HG02763 (cell line): ENCODE measurements at regions not wholly inside any gene's neighbourhood (a gene's known extent, or its start where the extent isn't known, plus 50 kb on each side); places are given as distances from the start of the nearest gene placed in this dataset.

Experiments used
- ATAC-seq: cut with Tn5 transposase; IDR thresholded peaks from one replicate; pipeline ENCODE4 v1.9.1; 2021; ENCODE audit warnings: mild to moderate bottlenecking, moderate library complexity; ENCODE audit not compliant: unreplicated experiment

- ATAC-seq = no peak
Measured at GRCh38 chr18:39414009-39414700, 1848.6 kb upstream of the CELF4 start.

DNA sequence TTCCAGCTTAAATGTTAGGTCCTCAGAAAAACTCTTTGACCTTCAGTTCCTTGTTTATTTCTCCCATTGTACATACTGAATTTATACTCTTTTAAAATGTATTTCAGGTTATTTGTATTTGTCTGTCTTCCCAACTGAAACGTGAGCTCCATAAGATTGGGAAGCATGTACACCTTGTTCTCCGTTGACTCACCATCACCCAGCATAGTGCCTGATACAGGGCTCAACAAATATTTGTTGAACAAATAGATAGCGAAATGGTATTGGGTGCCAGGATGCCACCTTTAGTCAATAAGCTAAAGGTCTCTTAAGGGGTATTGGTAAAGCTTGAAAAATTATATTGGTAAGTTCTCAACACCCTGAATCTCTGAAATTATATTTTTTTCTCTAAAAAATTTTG is 1841.3 kb upstream of the CELF4 start:
- ATAC-seq = no peak

DNA sequence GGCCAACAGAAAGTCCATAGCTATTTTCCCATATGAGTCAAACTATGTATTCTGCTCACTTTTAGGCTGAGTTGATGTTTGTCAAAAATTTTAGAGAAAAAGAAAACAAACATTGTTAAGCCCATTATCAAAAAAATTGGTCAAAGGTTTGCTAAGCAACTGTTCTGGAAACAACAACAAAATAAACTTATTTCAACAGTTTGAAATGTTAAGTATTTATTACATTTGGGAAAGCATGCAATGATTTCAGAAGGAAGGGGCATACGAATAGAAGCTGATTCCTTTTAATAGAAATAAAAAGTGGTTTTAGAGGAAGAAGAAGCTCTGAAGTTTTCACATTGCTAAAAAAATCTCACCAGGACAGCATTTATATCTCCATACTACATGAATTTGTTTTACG is 1837.5 kb upstream of the CELF4 start:
- ATAC-seq = no peak

GRCh38 chr18:39399662-39400061 is 1834.1 kb upstream of the CELF4 start:
- no peak for ATAC-seq

DNA sequence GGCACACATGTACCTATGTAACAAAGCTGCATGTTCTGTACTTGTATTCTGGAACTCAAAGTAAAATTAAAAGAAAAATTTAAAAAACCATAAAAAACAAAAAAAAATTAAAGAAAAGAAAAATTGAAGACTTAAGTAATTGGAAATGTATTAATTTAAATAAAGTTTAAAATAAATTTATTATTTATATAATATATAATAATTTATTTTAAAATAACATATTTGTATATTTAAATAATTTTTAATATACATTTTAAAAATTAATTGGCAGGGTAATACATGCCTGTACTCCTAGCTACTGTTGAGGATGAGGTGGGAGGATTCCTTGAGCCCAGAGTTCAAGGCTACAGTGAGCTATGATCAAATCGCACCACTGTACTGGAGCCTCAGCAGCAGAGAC is 1830.6 kb upstream of the CELF4 start:
- no peak for ATAC-seq

- ATAC-seq = no peak
Measured at GRCh38 chr18:39389800-39390379, 1824.3 kb upstream of the CELF4 start.

DNA sequence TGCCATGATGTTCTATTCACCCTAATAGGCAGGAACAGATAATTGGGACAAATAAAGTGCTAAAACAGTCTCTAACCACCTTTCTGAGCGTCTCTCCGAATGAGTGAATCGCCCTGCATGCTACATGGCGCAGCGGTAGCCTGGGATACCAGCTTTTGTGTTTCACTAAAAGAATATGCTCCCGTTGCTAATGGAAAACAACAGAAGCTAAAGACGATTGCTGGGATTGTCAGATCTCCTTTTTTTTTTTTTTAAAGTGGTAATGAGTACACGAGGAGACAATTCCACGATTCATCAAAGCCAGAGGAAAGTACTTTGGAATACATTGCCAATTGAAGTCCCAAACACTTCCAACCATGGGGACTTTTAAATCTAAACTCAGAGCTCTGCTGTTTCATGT is 1815.3 kb upstream of the CELF4 start:
- no peak for ATAC-seq

GRCh38 chr18:39380186-39380725 is 1814.7 kb upstream of the CELF4 start:
- no peak for ATAC-seq

- no peak for ATAC-seq
Measured at GRCh38 chr18:39375066-39375465, 1809.5 kb upstream of the CELF4 start.

- ATAC-seq = no peak
Measured at GRCh38 chr18:39371996-39372395, 1806.4 kb upstream of the CELF4 start.

GRCh38 chr18:39366656-39367055 is 1801.1 kb upstream of the CELF4 start:
- ATAC-seq = no peak

- no peak for ATAC-seq
Measured at GRCh38 chr18:39365836-39366485, 1800.4 kb upstream of the CELF4 start.

- no peak for ATAC-seq
Measured at GRCh38 chr18:39360072-39360471, 1794.5 kb upstream of the CELF4 start.

- ATAC-seq = no peak
Measured at GRCh38 chr18:39359636-39360035, 1794.0 kb upstream of the CELF4 start.

GRCh38 chr18:39350945-39351344 is 1785.3 kb upstream of the CELF4 start:
- ATAC-seq = no peak

DNA sequence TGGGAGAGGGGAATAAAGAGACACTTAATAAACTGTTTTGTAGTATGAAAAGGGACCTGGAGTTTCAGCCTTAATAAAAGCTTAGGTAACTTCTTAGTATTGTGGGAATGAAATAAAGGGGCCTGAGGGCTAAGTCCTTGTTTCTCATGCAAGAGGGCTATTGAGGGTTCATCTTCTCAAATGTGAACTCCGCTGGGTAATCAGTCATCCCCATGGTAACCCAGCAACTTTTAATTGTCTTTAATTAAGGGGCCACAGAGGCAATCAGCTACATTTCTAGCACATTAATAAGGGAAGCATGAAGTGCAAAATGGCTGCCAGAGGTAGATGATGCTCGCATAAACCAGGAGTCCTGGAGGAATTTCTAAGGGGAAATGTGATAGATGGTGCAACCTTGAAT is 1784.2 kb upstream of the CELF4 start:
- ATAC-seq = no peak

DNA sequence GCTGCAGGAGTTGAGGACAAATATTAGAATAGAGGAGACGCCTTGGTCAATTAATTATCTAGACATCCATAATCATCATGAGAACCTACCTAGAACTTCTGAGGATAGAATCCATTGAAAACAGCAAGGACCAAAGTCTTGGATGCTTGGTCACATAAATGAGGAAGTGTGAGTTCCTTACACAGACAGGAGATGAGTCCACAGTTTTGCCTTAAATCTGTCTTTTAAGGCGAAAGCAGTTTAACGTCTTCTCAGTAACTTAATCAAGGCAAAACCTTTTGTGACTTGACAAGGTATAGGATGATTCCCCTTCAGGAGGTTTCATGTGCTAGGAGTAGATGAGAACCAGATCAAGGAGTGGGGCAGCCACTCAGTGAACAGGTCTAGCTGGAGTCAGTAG is 1783.2 kb upstream of the CELF4 start:
- no peak for ATAC-seq

- ATAC-seq = no peak
Measured at GRCh38 chr18:39347701-39348100, 1782.1 kb upstream of the CELF4 start.

GRCh38 chr18:39346916-39347315 is 1781.3 kb upstream of the CELF4 start:
- ATAC-seq = no peak

GRCh38 chr18:39345321-39345720 is 1779.7 kb upstream of the CELF4 start:
- ATAC-seq = no peak

GRCh38 chr18:39344487-39344886 is 1778.9 kb upstream of the CELF4 start:
- ATAC-seq = no peak

- ATAC-seq = no peak
Measured at GRCh38 chr18:39341129-39341528, 1775.5 kb upstream of the CELF4 start.
